Calu3 (cell line): ENCODE measurements at regions not wholly inside any gene's neighbourhood (a gene's known extent, or its start where the extent isn't known, plus 50 kb on each side); places are given as distances from the start of the nearest gene placed in this dataset.
"Not testable (repeated sequence)": the region's sequence is repeated elsewhere in the genome, so short reads cannot be mapped to it uniquely, and the experiment has no call there.

Source experiments
- BruUV-seq: library from RNA; stranded (reverse); fragments of 400-500 nt; replicated peaks from 2 replicates; lab custom pipeline; 2021; lab: Mats Ljungman, UMichigan
- CTCF ChIA-PET: fragments of 300-600 bp; sonication (Branson Sonifier 250); formaldehyde crosslinking; loops from one replicate; lab custom pipeline; 2022; ENCODE audit warnings: antibody characterized with exemption; lab: Charles Lee
- DNase-seq: peaks from one replicate; pipeline ENCODE4 v3.0.0; 2022
- H3K27ac Mint-ChIP-seq: one replicate; pipeline ENCODE4 v1.8.0; 2022; ENCODE audit warnings: mixed read lengths; ENCODE audit not compliant: unreplicated experiment
- H3K27me3 Mint-ChIP-seq: one replicate; pipeline ENCODE4 v1.8.0; 2022; ENCODE audit warnings: mixed read lengths; ENCODE audit not compliant: unreplicated experiment
- H3K36me3 Mint-ChIP-seq: one replicate; pipeline ENCODE4 v1.8.0; 2022; ENCODE audit warnings: mild to moderate bottlenecking, moderate library complexity, mixed read lengths; ENCODE audit not compliant: insufficient read depth, unreplicated experiment
- H3K4me1 Mint-ChIP-seq: one replicate; pipeline ENCODE4 v1.8.0; 2022; ENCODE audit warnings: mild to moderate bottlenecking, low read depth, mixed read lengths; ENCODE audit not compliant: unreplicated experiment
- H3K4me3 Mint-ChIP-seq: one replicate; pipeline ENCODE4 v1.8.0; 2022; ENCODE audit warnings: mild to moderate bottlenecking, low read depth, moderate library complexity, mixed read lengths; ENCODE audit not compliant: unreplicated experiment
- H3K9me3 Mint-ChIP-seq: one replicate; pipeline ENCODE4 v1.8.0; 2022; ENCODE audit warnings: low read depth, mixed read lengths; ENCODE audit not compliant: unreplicated experiment
- CTCF ChIP-seq: fragments of 200-600 bp; IDR thresholded peaks from one replicate; pipeline ENCODE4 v1.8.0; 2022; ENCODE audit warnings: antibody characterized with exemption; ENCODE audit not compliant: unreplicated experiment
- intact Hi-C: fragments of 100-400 bp; cut with micrococcal nuclease; formaldehyde crosslinking; loops from one replicate; pipeline ENCODE4 v1.10.0; 2022; ENCODE audit not compliant: unreplicated experiment

GRCh38 chr18:67455890-67456501 is 60.5 kb downstream of the DSEL start:
- no TSS peak for BruUV-seq
- no peak overlapping the region for H3K4me3 Mint-ChIP-seq
- CTCF ChIA-PET = no interaction called here

GRCh38 chr18:67453901-67454300 is 62.6 kb downstream of the DSEL start:
- no TSS peak for BruUV-seq
- CTCF ChIA-PET = no interaction called here

More at GRCh38 chr18:67455890-67456501, 60.5 kb downstream of the DSEL start:
- TF ChIP-seq CTCF = no peak
- H3K9me3 Mint-ChIP-seq = peaks cover 6% of the 10 kb centered on the region
- no peak overlapping the region for H3K27ac Mint-ChIP-seq
- H3K27me3 Mint-ChIP-seq = no peaks in the 10 kb centered on the region
- no peaks in the 10 kb centered on the region for H3K4me1 Mint-ChIP-seq
- intact Hi-C loops = no loop called here
- DNase-seq = no peak
- H3K36me3 Mint-ChIP-seq = no peaks in the 10 kb centered on the region

GRCh38 chr18:67451960-67452359 is 64.6 kb downstream of the DSEL start:
- Mint-ChIP-seq H3K4me3 (no peak overlapping the region), H3K9me3 (peaks cover 19% of the 10 kb centered on the region), H3K4me1 (no peaks in the 10 kb centered on the region), H3K27me3 (no peaks in the 10 kb centered on the region), H3K36me3 (no peaks in the 10 kb centered on the region), H3K27ac (no peak overlapping the region)
- intact Hi-C loops = no loop called here
- CTCF ChIA-PET = interaction anchor here (0.6 kb wide), 1 partner anchor 8 kb away, joined by 3 read pairs; no protein-coding TSS in a partner anchor
- no TSS peak for BruUV-seq
- DNase-seq = no peak
- TF ChIP-seq CTCF = no peak

More at GRCh38 chr18:67453901-67454300, 62.6 kb downstream of the DSEL start:
- Mint-ChIP-seq H3K4me3 (no peak overlapping the region), H3K4me1 (no peaks in the 10 kb centered on the region), H3K36me3 (no peaks in the 10 kb centered on the region), H3K27me3 (no peaks in the 10 kb centered on the region), H3K27ac (no peak overlapping the region), H3K9me3 (peaks cover 13% of the 10 kb centered on the region)
- no peak for DNase-seq
- TF ChIP-seq CTCF = no peak
- intact Hi-C loops = no loop called here

GRCh38 chr18:67451101-67451500 is 65.4 kb downstream of the DSEL start:
- H3K27ac Mint-ChIP-seq, H3K4me1 Mint-ChIP-seq, H3K36me3 Mint-ChIP-seq, H3K4me3 Mint-ChIP-seq, intact Hi-C loops, H3K27me3 Mint-ChIP-seq, BruUV-seq, DNase-seq: not testable (repeated sequence)
- CTCF ChIA-PET = interaction anchor here (0.6 kb wide), 1 partner anchor 8 kb away, joined by 3 read pairs; no protein-coding TSS in a partner anchor
- H3K9me3 Mint-ChIP-seq = peaks cover 19% of the 10 kb centered on the region

- CTCF ChIA-PET = no interaction called here
- DNase-seq = no peak
- H3K27ac Mint-ChIP-seq = no peak overlapping the region
- peaks cover 6% of the 10 kb centered on the region for H3K9me3 Mint-ChIP-seq
- no peak overlapping the region for H3K4me3 Mint-ChIP-seq
- H3K36me3 Mint-ChIP-seq = no peaks in the 10 kb centered on the region
- H3K27me3 Mint-ChIP-seq = no peaks in the 10 kb centered on the region
- TF ChIP-seq CTCF = no peak
- intact Hi-C loops = no loop called here
- no TSS peak for BruUV-seq
- H3K4me1 Mint-ChIP-seq = no peaks in the 10 kb centered on the region
Observed at GRCh38 chr18:67433971-67434370, 82.5 kb downstream of the DSEL start.
